ENCODE measurements at regions not wholly inside any gene's neighbourhood (a gene's known extent, or its start where the extent isn't known, plus 50 kb on each side); places are given as distances from the start of the nearest gene placed in this dataset.

- H3K4me3 Mint-ChIP-seq: no peak overlapping the region
- TF ChIP-seq CTCF (IDR thresholded peaks at IDR 0.05): no peak
- peaks cover 0 to 1% (median 0%) of the 10 kb centered on the region in 3 donors for H3K27me3 Mint-ChIP-seq (ENCODE audit: low read depth in 3 of 3)
- H4K20me1 ChIP-seq (ENCODE audit: insufficient read depth, low read length): no peaks in the 10 kb centered on the region
- no peak overlapping the region for H3K27ac ChIP-seq (ENCODE audit: low read depth in 1 of 2, low read length in 2 of 2)
- H3K36me3 Mint-ChIP-seq: no peaks in the 10 kb centered on the region
- no peak overlapping the region for H3K4me3 ChIP-seq (replicated peaks in 1 of 3; ENCODE audit: low read depth in 2 of 3, low read length in 3 of 3)
- no peak overlapping the region for H3K27ac Mint-ChIP-seq
- intact Hi-C loops (cut with micrococcal nuclease): no loop called here
- H3K27me3 ChIP-seq (ENCODE audit: control insufficient read depth in 2 of 2, insufficient read depth in 2 of 2, low read length in 2 of 2): no peaks in the 10 kb centered on the region
- no CpG with 5 or more reads among the region's 2 CpGs for WGBS (ENCODE audit: insufficient coverage)
- DNase-seq: no peak
- no peaks in the 10 kb centered on the region for H3K4me1 Mint-ChIP-seq
- peaks cover 0 to 10% (median 6%) of the 10 kb centered on the region in 7 donors for H3K9me3 Mint-ChIP-seq
- H3K9ac ChIP-seq (ENCODE audit: insufficient read depth, low read length, poor library complexity, severe bottlenecking): no peak overlapping the region
- H3K79me2 ChIP-seq (ENCODE audit: insufficient read depth, low read length): no peaks in the 10 kb centered on the region
- H3K9me3 ChIP-seq (replicated peaks in 1 of 2; ENCODE audit: control insufficient read depth in 1 of 2, insufficient read depth in 1 of 2, low read length in 2 of 2): peaks cover 4 to 6% of the 10 kb centered on the region in 2 donors
- no peaks in the 10 kb centered on the region for H3K36me3 ChIP-seq (replicated peaks in 1 of 2; ENCODE audit: control insufficient read depth in 1 of 2, insufficient read depth in 2 of 2, low read length in 2 of 2)
- no peak overlapping the region for H2AFZ ChIP-seq (ENCODE audit: insufficient read depth, low read depth, low read length, poor library complexity, severe bottlenecking)
- no peaks in the 10 kb centered on the region for H3K4me1 ChIP-seq (ENCODE audit: control insufficient read depth in 1 of 2, insufficient read depth in 2 of 2, low read length in 2 of 2)
- no peak overlapping the region for H3K4me2 ChIP-seq (replicated peaks; ENCODE audit: extremely low read depth, low read length, poor library complexity, severe bottlenecking)
These were observed 793.1 kb upstream of the CRIM1 start for GRCh38 chr2:35562488-35562887.

DNA sequence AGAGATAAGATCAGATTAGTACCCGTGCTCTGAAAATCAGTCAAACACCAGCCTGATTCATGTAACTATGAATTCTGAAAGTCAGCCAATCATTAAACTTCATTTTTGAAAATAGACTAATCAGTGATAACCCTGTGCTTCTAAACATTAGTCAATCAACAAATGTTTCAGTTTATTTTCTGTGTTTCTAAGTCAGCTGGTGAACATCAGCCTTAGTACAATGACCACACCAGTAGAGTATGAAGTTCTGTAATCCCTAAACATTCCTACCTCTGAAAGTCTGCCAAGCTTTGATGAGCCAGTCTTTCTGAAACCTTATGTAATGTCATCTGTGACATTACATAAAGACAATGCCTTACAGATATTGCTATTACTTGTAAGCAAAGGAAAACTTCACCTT, 807.4 kb upstream of the CRIM1 start:
- TF ChIP-seq CTCF (IDR thresholded peaks at IDR 0.05): no peak
- H3K36me3 Mint-ChIP-seq: no peaks in the 10 kb centered on the region
- intact Hi-C loops (cut with micrococcal nuclease): no loop called here
- H3K79me2 ChIP-seq (ENCODE audit: insufficient read depth, low read length): no peaks in the 10 kb centered on the region
- no peaks in the 10 kb centered on the region for H3K4me1 Mint-ChIP-seq
- no peak overlapping the region for H3K4me3 ChIP-seq (replicated peaks in 1 of 3; ENCODE audit: low read depth in 2 of 3, low read length in 3 of 3)
- no peaks in the 10 kb centered on the region for H3K36me3 ChIP-seq (replicated peaks in 1 of 2; ENCODE audit: control insufficient read depth in 1 of 2, insufficient read depth in 2 of 2, low read length in 2 of 2)
- no peak overlapping the region for H3K4me3 Mint-ChIP-seq
- no peak overlapping the region for H2AFZ ChIP-seq (ENCODE audit: insufficient read depth, low read depth, low read length, poor library complexity, severe bottlenecking)
- no peak for DNase-seq
- WGBS (ENCODE audit: insufficient coverage): no CpG with 5 or more reads among the region's 1 CpG
- H3K27ac ChIP-seq (ENCODE audit: low read depth in 1 of 2, low read length in 2 of 2): no peak overlapping the region
- no peaks in the 10 kb centered on the region for H3K27me3 Mint-ChIP-seq (ENCODE audit: low read depth in 3 of 3)
- no peak overlapping the region for H3K27ac Mint-ChIP-seq
- H3K9me3 ChIP-seq (replicated peaks in 1 of 2; ENCODE audit: control insufficient read depth in 1 of 2, insufficient read depth in 1 of 2, low read length in 2 of 2): no peaks in the 10 kb centered on the region
- H3K9me3 Mint-ChIP-seq: peaks cover 0 to 5% (median 2%) of the 10 kb centered on the region in 7 donors
- H3K9ac ChIP-seq (ENCODE audit: insufficient read depth, low read length, poor library complexity, severe bottlenecking): no peak overlapping the region
- H3K4me1 ChIP-seq (ENCODE audit: control insufficient read depth in 1 of 2, insufficient read depth in 2 of 2, low read length in 2 of 2): no peaks in the 10 kb centered on the region
- no peaks in the 10 kb centered on the region for H3K27me3 ChIP-seq (ENCODE audit: control insufficient read depth in 2 of 2, insufficient read depth in 2 of 2, low read length in 2 of 2)
- H3K4me2 ChIP-seq (replicated peaks; ENCODE audit: extremely low read depth, low read length, poor library complexity, severe bottlenecking): no peak overlapping the region
- no peaks in the 10 kb centered on the region for H4K20me1 ChIP-seq (ENCODE audit: insufficient read depth, low read length)

All from CD14-positive monocyte (primary cell).